Right kidney (tissue), 1 donor: ENCODE measurements at regions not wholly inside any gene's neighbourhood (a gene's known extent, or its start where the extent isn't known, plus 50 kb on each side); places are given as distances from the start of the nearest gene placed in this dataset.

Source experiments
- DNase-seq: peaks from one replicate; pipeline ENCODE4 v3.0.0-alpha.2; 2016

GRCh38 chr3:193996221-193996620, 139.7 kb upstream of the HES1 start:
- DNase-seq: no peak

DNA sequence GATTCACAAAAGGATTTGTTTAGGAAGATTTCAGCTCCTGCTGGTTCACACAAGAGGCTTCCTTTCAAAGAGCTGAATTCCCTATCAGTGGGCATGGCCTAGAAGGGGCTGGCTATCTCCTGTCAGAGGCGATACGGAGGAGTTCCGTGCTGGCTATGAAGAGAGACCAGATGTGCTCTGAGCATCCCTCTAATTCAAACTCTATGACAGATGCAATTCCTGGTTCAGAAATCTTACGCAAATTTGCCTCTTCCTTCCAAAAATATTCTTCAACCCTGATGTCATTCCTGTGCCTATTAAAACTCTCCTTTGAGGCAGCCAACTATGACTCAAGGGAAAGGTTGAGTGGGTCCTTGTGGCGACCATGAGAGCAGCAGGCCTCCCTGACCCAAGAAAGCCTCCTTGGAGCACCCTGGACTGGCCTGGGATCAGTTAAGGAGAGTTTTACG, 139.3 kb upstream of the HES1 start:
- DNase-seq: no peak

GRCh38 chr3:193997228-193998122, 138.5 kb upstream of the HES1 start:
- no peak for DNase-seq

- no peak for DNase-seq
These were observed 137.9 kb upstream of the HES1 start for GRCh38 chr3:193998123-193998448.

DNA sequence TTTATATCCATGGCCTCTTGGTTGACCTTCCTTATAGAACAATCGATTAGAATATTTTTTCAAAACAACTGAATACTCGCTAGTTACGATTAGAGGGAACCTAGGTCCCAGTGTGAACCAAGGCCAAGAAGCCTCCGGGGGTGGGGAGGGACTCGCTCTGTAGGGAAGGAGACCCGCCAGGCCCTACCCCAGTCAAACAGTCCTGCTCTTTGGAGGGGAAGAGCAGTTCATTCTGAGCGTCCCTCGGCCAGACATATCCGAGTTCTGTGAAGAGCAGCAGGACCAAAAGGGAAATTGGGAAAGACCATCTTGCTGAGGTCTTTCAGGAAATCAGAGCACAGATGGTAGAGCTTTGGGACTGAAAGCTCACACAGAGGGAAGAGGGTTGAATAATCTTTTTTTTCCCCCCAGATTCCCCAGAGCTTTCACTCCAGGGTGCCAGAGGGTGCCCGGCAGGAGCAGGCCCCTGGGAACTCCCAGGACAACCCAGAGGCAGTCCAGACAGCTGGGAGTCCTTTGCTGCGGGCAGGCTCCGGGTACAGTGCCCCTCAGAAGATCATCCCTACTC, 137.2 kb upstream of the HES1 start:
- DNase-seq: no peak

DNA sequence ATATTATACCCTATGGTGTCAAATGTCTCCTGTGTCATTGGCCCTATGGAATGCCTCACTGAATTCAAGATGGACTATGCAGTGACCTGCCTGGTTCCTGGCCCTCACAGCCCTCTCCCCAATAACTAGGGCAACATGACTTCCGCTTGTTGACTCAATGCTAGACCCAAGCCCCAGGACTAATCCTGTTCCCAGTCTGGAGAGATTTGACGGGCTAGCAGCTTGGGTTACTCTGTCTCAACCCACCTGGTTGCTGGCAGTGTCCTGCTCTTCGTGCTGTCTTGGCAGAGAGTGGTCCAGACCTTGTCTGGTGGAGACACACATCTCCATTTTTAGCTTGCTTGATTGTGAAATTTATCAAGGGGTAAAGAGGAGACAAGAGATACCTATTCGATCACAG, 135.8 kb upstream of the HES1 start:
- DNase-seq: no peak

DNA sequence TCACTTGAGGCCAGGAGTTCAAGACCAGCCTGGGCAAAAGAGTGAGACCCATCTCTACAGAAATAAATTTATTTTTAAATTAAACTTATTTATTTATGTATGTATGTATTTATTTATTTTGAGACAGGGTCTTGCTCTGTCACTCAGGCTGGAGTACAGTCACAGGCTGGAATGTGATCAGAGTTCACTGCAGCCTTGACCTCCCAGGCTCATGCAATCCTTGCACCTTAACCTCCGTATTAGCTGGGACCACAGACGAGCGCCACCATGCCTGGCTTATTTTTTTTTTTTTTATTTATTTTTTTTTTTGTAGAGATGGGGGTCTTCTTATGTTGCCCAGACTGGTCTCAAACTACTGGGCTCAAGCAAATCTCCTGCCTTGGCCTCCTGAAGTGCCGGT, 135.2 kb upstream of the HES1 start:
- DNase-seq: no peak

GRCh38 chr3:194001728-194002459, 134.1 kb upstream of the HES1 start:
- no peak for DNase-seq

DNA sequence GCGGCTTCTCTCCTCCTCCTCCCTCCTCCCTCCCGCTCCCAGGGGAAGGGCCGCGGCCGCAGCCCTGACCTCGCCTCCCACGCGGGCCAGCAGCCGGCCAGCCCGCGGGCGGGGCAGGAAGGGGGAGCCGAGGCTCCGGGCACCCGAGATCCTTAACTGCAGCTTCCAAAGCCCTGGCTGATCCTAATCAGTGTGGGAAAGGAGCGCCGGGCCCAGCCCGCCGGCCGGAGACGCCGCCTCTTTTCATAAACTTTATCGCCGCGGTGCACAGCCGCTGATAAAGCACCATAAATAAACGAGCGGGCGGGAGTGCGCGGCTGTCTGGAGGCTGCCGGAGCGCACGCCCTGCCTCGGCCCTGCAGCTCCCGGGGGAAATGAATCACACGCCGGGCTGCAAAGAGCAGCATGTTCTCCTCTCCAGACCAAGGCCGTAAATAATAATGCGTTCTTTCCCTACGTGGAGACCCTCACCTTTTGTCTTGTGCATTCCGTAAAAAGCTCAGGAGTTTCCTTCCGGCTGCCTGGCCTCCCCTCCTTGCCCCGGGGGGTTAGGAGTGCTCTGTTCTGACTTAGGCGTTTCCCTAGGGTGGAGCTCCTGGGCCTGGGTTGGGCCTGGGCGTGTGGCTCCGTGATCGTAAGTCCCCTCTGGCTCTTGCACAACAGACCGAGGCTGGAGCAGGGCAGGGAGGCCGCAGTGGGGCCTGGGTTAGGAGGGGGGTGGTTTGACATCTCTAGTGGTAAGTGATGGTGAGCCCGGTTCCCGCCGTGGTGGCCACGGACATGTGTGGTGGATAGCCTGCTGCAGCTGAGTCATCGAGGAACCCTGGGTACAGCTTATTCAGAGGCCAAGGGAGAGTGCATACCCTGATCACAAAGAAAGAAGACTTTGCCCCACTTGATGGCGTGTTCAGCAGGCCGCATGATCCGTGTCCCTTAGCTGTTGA, 132.6 kb upstream of the HES1 start:
- DNase-seq: peak; percentile 96

DNA sequence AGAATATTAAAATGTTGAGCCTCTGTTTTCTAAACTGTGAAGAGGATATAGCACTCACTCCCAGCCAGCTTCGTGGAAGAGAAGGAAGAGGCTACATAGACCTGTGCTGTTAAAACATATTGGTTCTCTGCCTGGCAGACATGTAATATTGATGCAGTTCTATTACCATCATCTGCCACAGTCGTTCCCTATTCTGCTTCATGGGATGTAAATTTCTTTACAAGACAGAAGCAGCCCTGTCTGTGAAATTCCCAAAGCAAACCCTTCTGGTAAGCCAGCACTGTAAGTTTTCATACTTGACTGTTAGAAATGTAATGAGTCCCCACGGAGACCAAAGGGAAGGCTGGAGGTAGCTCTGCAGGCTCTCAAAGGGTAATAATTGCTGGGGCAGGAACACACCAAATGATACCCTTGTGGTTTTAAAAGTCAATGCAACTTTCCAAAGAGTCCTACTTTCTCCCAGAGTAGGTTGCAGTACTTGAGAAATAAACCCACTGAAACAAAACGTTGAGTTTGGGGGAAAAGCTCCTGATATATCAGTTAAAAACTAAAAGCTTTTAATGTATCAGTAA, 129.9 kb upstream of the HES1 start:
- DNase-seq: no peak

DNA sequence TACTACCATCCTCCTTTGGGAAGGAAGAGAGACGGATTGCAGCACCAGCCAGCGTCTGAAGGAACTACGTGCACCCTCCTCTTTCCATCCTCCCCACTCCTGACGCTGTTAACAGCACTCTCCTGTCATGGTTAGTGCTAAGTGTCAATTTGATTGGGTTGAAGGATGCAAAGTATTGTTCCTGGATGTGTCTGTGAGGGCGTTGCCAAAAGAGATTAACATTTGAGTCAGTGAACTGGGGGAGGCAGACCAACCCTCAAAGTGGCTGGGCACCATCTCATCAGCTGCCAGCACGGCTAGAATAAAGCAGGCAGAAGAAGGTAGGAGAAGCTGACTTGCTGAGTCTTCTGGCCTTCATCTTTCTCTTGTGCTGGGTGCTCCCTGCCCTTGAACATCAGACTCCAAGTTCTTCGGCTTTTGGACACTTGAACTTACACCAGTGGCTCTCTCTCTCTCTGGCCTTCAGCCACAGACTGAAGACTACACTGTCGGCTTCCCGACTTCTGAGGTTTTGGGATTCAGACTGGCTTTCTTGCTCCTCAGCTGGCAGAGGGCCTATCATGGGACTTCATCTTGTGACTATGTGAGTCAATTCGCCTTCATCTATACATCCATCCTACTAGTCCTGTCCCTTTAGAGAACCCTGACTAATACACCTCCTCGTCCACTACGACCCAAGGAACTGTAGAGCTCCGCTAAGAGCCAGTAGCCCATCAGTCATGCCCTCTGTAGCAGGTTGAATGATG, 128.2 kb upstream of the HES1 start:
- no peak for DNase-seq

DNA sequence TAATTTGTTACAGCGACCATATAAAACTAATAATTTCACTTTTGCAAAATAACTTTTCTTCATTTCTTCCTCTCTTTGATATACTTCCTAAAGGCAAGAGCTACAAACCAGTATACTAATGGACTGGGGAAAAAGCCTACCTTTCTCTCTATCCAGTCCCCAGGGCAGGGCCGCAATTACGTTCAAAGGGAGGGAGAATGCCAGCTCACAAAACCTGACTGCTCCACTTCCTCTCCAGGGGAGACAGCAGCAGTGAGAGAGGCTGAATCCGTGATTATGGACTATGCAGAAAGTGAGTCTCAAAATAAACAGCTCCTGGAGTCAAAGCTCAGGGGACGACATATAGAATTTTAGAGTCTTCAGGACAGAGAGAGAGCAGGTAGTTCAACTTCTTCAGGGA, 126.9 kb upstream of the HES1 start:
- DNase-seq: no peak

DNA sequence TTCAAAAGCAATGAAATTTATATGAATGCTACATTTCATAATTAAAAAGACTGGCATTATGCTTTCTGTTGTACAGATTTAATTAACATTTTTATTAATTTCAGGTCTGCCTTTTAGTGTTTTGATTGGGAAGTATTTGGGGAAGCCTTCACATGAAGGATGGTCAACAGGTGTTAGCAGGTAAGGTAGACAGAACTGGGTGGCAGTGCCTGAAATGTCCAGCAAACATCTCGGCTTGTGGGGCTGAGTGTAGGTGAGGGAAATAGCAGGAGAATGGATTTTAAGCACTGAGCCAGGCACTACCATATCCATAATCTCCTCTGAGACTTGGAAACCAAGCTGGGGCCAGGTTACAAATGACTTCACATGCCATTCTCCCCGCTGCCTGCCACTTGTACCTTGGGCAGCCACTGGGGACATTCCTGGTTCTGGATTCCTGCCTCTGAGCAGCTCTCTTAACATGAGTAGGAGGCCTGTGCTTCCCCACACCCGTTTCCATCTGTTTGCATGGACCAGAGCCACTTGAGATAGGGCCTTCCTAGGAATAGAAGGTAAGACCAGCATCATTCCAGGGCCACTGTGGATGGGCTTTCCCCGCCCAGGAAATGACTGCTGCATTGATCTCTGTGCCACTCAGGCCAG, 125.9 kb upstream of the HES1 start:
- no peak for DNase-seq

- DNase-seq: no peak
These were observed 124.1 kb upstream of the HES1 start for GRCh38 chr3:194011807-194012206.

DNA sequence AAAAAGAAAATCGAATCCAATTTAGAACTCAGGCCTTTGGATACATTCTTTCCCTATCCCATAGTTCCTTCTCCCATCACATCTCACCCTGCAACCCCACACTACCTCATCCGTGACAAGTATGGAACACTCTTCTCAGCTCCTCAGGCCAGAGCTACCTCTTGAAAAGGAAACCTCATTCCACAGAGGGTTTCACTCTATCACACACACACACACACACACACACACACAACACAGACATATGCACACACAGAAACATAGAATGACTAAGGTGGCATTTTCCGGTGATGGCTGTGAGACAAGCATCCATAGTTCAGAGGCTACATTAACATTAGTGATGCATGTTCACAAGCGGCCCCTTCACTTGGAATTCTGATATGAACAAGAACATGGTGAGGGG, 122.0 kb upstream of the HES1 start:
- DNase-seq: no peak

DNA sequence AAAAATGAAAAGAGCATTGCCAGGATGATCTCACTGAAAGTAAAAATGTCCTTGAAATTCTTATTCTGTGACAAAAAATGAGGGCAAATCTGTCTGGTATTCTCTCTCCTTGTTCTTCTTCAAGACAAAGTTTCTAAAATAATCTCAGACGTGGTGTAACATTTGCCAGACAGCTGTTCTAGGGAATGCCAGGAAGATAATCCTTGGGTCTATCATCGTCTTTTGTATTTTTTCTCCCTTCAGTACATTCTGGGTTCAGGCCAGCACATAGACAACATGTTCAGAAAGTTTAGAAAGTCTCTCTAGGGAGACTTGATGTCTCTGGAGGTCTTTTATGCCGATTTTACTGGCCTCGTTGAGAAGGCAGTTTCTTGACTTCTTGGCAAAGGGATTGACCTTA, 121.2 kb upstream of the HES1 start:
- DNase-seq: no peak

- no peak for DNase-seq
These were observed 116.4 kb upstream of the HES1 start for GRCh38 chr3:194019398-194020165.

- no peak for DNase-seq
These were observed 113.9 kb upstream of the HES1 start for GRCh38 chr3:194022052-194022451.

- no peak for DNase-seq
These were observed 113.1 kb upstream of the HES1 start for GRCh38 chr3:194022816-194023215.
